ENCODE measurements at regions not wholly inside any gene's neighbourhood (a gene's known extent, or its start where the extent isn't known, plus 50 kb on each side); places are given as distances from the start of the nearest gene placed in this dataset.
"Not testable (repeated sequence)": the region's sequence is repeated elsewhere in the genome, so short reads cannot be mapped to it uniquely, and the experiment has no call there.

GRCh38 chr13:50130123-50130946 is 115.1 kb downstream of the KCNRG start:
- DNase-seq (ENCODE audit: low read depth), result no peak

- no peak for DNase-seq (ENCODE audit: low read depth)
Measured at GRCh38 chr13:50131920-50132903, 117.0 kb downstream of the KCNRG start.

GRCh38 chr13:50132904-50133357 is 117.7 kb downstream of the KCNRG start:
- no peak for DNase-seq (ENCODE audit: low read depth)

- DNase-seq (ENCODE audit: low read depth), result no peak
Measured at GRCh38 chr13:50133358-50133953, 118.2 kb downstream of the KCNRG start.

- no peak for DNase-seq (ENCODE audit: low read depth)
Measured at GRCh38 chr13:50136226-50136625, 121.0 kb downstream of the KCNRG start.

GRCh38 chr13:50136678-50137077 is 121.4 kb downstream of the KCNRG start:
- no peak for DNase-seq (ENCODE audit: low read depth)

- not testable (repeated sequence) for DNase-seq (ENCODE audit: low read depth)
Measured at GRCh38 chr13:50139435-50139934, 124.2 kb downstream of the KCNRG start.

- DNase-seq (ENCODE audit: low read depth), result no peak
Measured at GRCh38 chr13:50140153-50140552, 124.9 kb downstream of the KCNRG start.

- no peak for DNase-seq (ENCODE audit: low read depth)
Measured at GRCh38 chr13:50140581-50141374, 125.5 kb downstream of the KCNRG start.

- DNase-seq (ENCODE audit: low read depth), result no peak
Measured at GRCh38 chr13:50141375-50141975, 126.2 kb downstream of the KCNRG start.

- no peak for DNase-seq (ENCODE audit: low read depth)
Measured at GRCh38 chr13:50144246-50145160, 129.3 kb downstream of the KCNRG start.

GRCh38 chr13:50149214-50149613 is 134.0 kb downstream of the KCNRG start:
- no peak for DNase-seq (ENCODE audit: low read depth)

GRCh38 chr13:50149932-50150331 is 134.7 kb downstream of the KCNRG start:
- no peak for DNase-seq (ENCODE audit: low read depth)

- DNase-seq (ENCODE audit: low read depth), result no peak
Measured at GRCh38 chr13:50152224-50152623, 137.0 kb downstream of the KCNRG start.

- DNase-seq (ENCODE audit: low read depth), result no peak
Measured at GRCh38 chr13:50152655-50153309, 137.5 kb downstream of the KCNRG start.

- DNase-seq (ENCODE audit: low read depth), result no peak
Measured at GRCh38 chr13:50153401-50153800, 138.2 kb downstream of the KCNRG start.

- no peak for DNase-seq (ENCODE audit: low read depth)
Measured at GRCh38 chr13:50153876-50154275, 138.6 kb downstream of the KCNRG start.

GRCh38 chr13:50154697-50155096 is 139.5 kb downstream of the KCNRG start:
- DNase-seq (ENCODE audit: low read depth), result no peak

GRCh38 chr13:50156140-50156539 is 140.9 kb downstream of the KCNRG start:
- no peak for DNase-seq (ENCODE audit: low read depth)

Measured in T follicular helper cell (primary cell).